HG02759 (cell line): ENCODE measurements at regions not wholly inside any gene's neighbourhood (a gene's known extent, or its start where the extent isn't known, plus 50 kb on each side); places are given as distances from the start of the nearest gene placed in this dataset.

ENCODE experiments used
- ATAC-seq: cut with Tn5 transposase; IDR thresholded peaks from one replicate; pipeline ENCODE4 v1.9.1; 2021; ENCODE audit warnings: mild to moderate bottlenecking, moderate library complexity; ENCODE audit not compliant: unreplicated experiment

DNA sequence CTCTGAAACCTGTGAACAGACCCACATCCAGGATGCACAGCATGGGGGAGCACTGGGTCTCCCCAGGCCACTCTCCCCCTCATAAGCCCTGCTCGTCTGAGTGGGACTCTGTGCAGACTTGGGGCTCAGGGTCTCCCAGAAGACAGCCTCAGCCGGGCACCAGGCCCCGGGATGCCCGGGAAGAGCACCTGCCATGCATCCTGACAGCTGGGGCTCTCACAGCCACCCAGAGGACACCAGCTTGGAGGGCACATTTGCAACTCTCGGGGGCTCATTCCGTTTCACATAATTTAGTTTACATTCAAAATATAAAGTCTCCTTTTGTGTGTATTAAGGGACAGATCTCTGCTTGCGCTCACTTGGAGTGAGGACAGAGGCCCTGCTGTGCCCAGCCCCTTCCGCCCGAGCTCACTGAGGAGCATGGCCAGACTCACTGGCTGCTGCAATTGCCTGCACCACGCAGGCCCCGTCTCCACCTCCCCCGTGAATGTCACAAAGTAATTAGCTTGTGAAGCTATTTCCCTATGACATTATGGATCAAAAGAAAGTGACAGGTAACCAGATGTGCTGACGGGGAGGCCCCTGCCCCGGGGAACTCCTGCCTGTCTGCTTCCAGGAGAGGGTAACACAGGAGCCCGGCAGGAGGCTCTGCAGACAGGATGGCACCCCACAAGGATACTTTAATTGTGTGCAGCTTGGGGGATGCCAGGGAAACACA is 275.6 kb downstream of the BRD1 start:
- no peak for ATAC-seq

DNA sequence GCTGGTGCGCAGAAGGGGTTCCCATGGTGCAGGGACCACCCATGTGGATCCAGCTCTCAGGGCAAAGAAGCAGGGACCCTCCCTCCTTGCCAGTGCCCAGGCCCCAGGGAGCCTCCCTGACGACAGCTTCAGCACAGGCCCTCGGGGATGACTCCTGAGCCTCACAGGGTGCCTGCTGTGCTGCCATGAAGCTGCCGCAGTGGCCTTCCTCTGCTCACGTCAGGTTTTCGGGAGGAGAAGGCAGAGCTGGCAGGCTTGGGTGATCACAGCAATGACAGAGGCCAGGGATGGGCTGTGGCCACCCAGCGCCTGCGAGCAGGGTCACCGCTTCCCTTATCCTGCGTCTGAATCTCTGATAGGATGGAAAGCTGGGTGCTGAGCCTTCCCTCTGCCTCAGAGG is 276.2 kb downstream of the BRD1 start:
- ATAC-seq = no peak

DNA sequence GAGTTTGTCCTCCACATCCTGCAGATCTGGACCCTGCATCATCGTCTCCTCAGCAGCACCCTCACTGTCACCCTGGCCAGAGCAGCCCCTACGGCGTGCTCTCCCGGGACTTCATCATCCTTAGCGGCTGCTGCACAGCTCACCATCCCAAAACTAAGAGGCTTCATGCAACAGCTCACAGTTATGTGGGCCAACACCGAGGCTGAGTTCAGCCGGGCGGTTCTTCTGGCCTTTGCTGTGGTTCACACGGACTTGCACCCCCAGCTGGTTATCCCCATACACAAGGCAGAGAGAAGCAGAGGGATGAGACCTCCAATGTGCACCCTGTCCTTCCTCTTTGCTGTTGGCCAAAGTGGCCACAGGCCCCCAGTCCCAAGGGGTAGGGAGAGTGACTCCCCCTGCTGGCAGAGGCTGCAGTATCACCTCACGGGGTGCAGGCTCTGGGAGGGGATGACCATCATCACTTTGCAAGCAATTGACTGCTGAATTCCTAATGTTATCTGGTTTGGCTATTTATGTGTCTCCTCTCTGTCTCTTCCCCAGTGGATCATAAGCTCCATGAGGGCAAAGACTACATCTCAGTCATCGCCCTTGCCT is 276.8 kb downstream of the BRD1 start:
- ATAC-seq = no peak

DNA sequence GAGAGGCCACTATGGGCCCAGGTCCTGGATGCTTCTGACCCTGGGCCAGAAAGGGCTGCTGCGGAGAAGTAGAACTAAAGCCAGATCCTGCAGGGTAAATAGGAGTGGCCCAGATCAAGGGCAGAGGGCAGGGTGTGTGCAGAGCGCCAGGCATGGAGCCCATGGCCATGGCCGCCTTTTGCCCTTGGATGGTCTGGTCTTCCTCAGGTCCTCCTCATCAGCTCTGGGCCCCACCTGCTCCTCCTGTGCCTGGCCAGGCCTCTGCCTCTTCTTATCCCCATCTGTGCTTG is 277.6 kb downstream of the BRD1 start:
- no peak for ATAC-seq

DNA sequence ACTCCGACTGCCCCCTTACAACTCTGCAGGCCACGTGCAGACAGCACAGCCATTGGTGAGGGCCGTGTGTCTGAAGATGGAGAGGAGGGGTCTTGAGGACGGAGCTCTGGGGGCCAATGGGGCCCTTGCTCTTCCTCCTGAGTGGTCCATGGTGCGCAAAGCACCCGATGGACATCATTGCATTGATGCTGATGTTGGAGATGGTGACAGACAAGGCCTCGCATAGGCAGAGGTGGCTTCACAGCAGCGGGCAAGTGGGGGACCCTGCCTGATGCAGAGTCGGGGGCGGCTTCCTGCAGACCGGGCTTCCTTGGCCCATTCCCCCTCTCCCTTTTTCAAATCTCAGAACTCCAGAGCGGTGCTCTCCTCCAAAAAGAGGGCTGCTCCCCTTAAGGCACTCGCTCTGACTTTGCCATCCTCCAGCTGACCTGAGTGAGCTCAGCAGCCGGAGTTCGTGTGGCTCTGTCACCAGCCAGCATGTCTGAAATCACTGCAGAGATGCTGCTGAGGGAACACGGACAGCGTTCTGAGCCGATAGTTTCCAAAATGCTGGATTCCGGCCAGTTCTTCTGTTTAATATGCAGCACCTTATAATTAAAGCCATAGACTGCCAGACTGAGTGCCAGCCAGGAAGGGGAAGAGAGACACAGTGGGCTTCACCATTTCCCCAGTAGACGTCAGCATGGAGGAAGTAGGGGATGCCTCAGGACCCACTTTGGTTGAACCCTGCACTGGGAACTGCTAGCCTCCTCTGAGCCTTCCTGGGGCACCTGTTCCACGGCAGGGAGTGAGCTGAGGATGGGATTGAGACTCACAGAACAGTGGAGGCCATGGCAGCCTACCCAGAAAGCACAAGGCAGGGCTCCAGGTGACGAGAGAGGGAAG is 278.2 kb downstream of the BRD1 start:
- ATAC-seq = no peak

DNA sequence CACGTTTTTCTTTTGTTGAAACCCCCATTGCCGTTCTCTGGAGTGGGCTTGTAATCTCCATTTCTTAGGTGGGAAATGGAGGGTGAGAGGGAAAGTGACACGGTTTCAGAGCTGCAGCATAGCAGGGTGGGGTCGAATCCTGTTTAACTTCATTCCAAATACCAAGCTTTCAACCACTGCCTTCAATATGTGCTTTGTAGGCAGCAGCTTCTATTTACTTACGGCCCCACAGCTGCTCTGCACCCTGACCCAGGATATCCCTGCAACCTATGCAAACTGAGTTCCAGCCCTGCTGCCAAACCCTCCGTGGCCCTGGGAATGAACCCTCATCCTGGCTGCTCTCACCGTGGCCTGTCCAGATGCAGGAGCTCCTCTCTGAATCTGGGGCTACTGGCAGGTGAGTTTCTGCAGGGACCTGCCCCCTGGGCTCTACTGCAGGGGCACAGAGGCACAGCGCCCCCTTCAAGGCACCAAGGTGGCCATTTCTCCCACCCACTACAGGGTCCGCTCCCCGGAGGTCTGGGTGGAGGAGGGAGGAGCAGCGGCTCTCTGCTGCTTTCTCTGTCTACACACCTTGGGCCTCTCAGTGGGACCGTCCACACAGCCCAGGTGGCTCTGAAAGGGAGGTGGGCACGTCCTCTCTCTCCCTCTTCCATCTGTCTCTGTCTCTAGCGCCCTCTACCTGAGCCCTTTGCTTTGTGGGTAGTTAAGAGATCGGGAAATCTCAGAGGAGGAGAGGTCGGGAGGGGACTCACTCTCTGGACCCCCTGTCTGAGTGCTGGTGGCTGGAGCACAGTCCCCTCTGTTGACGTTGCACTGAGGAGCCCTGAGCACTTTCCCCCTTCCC is 279.1 kb downstream of the BRD1 start:
- ATAC-seq = no peak

DNA sequence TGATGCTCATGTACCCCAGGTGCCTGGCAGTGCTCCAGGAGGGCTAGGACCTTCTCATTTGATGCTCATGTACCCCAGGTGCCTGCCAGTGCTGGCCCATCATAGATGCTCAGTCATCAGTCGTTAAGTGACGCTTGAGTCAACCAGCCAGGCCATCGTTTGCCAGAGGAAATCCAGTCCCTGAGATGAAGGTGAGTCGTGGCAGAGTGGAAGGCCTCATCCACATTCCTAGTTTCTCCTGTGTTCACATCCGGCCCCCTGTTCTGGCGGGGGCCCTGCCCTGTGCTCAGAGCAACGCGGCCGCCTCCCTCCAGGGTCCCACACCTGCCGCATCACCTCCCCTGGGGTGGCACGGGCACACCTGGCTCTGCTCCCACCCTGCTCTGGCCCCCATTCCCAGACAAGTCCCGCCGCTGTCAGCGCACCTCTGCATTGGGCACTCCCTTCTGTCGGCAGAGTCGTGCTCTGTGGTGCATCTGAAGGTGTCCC is 279.9 kb downstream of the BRD1 start:
- no peak for ATAC-seq

DNA sequence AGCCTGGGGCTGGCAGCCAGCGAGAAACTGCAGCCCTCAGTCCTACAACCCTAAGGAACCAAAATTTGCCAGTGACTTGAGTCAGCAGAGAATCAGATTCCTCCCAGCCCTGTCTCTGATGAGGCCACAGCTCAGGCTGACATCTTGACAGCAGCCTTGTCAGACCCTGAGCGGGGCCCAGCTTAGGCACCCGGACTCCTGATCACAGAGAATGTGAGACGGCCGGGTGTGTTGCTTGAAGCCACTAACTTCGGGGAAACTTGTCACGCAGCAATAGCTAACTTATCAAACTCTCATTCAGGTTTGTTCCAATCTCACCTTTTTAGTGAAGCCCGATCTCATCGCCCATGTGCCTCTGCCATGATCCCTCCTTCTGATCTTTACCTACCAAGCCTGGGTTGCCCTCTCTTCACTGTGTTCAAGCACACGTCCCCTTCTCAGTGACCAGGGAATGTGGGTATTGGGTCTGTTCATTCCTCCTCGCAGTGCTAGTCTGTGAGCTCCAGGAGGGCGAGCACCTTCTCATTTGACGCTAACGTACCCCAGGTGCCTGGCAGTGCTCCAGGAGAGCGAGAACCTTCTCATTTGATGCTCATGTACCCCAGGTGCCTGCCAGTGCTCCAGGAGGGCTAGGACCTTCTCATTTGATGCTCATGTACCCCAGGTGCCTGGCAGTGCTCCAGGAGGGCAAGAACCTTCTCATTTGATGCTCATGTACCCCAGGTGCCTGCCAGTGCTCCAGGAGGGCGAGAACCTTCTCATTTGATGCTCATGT is 280.7 kb downstream of the BRD1 start:
- ATAC-seq = no peak

DNA sequence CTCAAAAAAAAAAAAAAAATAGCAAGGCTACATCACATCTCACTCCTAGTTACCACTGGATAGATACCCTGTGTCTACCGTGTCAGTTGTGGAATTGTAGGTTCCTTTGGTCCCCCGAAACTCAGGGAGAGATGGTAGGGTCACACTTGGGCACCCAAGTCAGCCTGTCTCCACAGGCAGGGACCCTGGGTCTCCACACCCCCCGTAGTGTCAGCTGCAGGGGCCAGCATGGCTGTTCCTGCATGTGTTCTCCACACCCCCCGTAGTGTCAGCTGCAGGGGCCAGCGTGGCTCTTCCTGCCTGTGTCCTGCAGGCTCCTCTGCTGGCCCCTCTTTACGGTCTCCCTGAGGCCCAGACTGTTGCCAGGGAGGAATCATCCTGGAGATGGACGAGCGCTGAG is 282.1 kb downstream of the BRD1 start:
- no peak for ATAC-seq

DNA sequence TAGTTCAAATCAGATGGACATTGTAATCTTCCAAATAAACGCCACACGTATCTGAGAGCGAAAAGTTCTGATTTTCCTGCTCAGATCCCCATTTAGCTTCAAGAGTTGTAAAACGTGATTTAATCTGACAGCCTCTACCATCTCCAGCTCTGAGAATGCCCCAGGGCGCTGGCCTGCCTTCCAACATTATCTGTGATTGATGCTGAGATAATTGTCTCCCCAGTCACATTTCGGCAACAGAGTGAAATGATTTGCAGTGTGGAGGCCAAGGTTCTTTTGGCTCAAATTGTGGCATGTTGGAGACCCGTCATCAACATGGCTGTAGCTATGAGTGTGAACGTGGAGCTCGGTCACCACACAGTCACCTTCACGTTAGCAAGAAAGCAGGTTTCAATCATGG is 283.4 kb downstream of the BRD1 start:
- ATAC-seq = no peak

DNA sequence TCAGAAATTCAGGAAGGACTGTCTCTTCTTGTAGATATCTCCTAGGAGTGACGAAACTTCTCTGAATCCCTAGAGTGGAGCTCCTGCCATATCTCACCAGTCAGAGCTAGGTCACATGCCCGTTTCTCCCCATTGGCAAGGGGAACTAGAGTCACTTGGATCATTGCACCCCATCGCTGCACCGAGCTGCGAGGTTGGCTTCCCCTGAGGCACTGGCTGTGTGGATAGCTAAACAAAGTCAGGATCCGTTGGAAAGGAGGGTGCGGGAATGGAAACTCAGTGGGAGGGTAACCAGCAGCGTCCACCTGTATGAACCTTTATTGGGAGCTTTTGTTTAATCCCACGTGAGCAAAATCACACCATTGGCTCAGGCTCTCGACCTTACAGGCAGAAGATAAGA is 283.8 kb downstream of the BRD1 start:
- ATAC-seq = no peak

DNA sequence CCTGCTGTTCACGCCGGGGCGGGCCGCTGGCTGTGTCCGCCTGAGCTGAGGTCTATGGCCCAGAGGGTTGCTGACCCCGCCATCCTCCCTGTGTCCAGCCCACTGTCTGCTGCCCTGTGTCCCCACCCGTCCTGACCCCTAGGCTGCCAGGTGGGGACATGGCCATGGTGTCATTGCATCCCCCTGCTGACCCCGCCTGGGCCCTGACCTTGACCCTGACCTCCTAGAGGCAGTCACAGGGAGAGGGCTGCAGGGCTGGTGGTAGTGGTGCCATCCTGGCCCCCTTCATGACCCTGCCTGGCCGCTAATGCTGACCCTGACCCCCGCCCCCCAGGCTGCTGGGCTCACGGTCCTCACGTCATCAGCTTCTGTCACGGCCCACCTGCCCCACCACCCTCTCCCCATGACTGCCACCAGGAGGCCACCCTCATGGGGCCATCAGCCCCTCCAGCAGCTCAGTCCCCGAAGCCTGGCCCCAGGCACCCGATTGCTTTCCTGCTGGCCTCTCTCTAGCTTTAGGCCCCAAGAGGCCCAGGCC is 285.9 kb downstream of the BRD1 start:
- ATAC-seq = no peak

DNA sequence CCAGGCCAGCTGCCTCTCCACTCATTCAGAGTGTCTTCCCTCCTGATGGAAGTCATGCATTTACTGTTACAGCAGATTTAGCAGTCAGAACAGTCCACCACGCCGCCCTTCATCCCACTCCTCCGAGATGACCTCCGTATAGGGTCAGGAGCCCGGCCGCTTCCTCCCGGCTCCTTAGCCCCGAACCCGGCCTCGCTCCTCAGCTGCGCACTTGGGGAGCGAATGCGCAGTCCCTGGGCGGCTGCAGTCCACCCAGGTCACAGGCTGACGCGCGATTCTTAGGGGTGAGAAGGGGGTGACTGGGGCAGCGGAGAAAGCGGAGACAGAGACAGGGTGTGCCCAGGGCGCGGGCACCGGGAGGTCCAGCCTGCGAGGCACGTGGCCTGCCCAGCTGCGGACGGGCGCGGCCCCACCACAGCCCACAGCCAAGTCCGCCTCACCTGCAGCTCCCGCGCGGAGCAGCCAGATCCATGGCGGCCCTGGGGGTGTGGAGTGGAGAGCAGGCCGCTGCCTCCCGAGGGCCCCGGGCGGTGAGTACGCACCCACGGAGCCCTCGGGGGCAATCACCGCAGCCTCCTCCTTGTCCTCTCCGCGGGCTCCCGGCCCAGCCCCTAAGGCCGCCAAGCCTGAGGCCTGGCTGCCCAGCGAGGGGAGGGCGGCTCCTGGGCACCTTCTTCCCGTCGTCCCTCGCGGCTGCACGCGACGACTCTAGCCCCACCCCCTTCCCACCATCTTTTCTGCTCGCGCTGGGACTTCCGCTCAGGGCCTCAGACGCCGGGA is 286.6 kb downstream of the BRD1 start:
- ATAC-seq = no peak

DNA sequence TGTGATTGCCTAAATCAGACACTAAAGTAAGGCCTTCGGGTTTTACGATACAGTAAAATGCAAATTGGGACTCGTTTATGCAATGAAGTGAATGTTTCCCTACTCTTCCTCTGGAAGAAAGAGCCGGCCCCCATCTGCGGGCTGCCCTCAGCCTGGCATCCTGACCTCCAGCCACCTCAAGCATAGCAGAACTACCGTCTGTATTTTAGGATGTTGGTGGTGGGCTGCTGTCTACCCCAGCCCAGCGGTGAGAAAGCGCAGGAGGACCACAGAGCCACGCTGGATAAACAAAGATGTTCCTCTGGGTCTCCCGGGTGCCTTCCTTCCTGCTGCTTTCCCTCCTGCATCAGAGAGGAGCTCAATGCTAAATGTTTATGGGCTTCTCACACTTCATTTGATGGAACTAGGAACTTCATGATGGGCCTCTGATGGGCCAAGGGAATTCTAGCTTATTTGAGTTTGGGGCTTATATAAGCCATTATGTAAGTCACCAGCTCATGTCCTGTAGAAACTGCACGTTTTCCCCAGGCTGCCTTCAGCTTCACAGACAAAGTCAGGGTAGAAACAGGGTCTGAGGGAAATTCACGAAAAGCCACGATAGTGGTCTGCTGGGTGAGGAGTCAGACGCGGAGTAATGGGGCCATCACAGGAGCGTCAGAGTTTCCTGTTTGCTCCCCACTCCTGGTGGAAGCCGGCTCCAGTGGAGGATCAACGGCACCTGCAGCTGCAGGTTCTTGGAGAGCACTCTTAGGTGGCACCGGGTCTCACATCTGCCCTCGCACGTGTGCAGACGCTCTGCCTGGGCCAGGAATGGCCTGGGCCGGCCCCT is 287.4 kb downstream of the BRD1 start:
- no peak for ATAC-seq

DNA sequence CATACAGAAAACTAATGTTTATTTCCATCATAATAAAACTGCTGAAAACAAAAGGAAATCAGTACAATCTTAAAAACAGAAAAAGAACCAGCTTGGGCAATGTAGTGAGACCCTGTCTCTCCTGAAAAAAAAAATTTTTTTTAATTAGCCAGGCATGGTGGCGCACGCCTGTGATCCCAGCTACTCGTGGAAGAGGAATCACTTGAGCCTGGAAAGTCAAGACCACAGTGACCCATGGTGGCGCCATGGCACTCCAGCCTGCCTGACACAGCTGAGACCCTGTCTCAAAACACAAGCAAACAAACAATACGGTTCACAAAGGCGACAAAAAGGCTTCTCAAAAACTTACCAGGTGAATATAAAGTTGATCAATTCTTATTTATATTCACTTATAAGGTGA is 289.7 kb downstream of the BRD1 start:
- ATAC-seq = no peak

DNA sequence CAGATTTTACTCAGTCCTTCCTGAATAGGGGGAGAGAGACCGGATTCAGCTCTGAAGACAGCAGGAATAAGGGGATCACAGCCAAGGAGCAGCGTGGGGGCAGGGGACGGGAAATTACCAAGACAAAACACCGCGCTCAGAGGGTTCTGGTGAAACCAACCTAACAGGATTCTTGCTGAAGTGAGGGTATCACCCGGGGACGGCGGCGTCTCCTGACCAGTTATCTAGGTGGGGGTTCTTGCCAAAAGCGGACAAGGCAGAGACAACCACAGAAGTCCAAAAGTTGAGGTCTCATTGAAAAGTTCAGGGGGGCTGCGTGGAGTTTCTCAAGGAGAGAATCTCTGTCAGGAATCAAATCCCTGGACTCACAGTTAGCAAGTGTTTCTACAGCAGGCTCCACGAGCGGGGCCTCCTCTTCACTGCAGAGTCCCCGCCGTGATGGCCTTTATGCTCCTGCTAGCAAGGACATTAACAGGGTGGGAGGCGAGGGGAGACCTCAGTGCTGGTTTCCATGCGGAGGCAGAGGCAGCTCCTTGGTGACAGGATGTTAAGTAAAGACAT is 291.0 kb downstream of the BRD1 start:
- ATAC-seq = no peak

DNA sequence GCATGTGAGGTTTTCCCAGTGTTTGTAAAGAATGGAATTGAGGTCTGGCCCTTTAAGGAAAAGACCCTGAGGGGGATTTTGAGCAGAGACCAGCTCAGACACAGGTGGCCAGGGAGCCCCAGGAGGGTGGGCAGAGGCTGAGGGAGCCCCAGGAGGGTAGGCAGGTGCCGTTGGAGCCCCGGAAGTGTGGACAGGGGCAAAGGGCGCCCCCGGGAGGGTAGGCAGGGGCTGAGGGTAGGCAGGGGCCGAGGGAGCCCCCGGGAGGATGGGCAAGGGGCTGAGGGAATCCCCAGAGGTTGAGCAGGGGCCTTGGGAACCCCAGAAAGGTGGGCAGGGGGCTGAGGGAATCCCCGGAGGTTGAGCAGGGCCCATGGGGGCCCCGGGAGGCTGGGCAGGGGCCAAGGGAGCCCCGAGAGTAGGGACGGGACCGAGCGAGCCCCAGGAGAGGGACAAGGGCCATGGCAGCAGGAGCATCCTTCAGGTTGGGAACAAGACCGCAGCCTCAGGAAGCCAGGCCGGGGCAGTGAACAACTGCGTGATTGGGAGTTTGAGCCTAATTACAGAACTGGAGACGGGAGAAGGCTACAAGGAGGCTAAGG is 292.0 kb downstream of the BRD1 start:
- ATAC-seq = no peak

DNA sequence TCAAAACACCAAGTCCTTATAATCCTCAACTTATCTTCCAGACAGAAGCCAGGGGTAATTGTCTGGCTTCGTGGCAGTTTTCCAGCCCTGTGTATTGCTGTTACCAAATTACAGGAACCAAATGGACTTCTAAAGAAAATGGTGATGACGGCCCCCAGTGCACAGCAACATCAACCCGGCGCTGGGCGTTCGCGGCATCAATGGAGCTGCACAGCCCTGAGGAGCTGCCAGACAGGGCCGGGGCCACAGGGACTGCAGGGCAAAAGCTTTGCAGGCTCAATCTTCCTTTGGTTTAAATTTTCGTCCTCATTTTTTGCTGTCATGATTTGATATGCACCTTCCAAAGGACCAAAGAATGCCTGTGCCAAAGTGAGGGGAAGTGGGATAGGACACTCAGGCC is 292.5 kb downstream of the BRD1 start:
- no peak for ATAC-seq
